A549 (cell line): ENCODE measurements at regions not wholly inside any gene's neighbourhood (a gene's known extent, or its start where the extent isn't known, plus 50 kb on each side); places are given as distances from the start of the nearest gene placed in this dataset.

Experiments used
- ATAC-seq, 2 experiments: fragments of 200-7000 bp in 1 of 2; fragments of >200 bp in 1 of 2; cut with Nextera tagmentation in 1 of 2; cut with Tn5 transposase in 1 of 2; 3 replicates each; pipeline versions ENCODE4 v1.8.0 to v1.9.1; 2018 to 2020; ENCODE audit warnings: mild to moderate bottlenecking in 1 of 2, moderate library complexity in 1 of 2
- CTCF ChIA-PET: fragments of 300-600 bp; sonication (Branson Sonifier 250); formaldehyde crosslinking; extraction: SDS; loops from one replicate; lab custom pipeline; 2021; ENCODE audit warnings: antibody characterized with exemption, inconsistent platforms; lab: Yijun Ruan, JAX
- POLR2A ChIA-PET: fragments of 350-600 bp; formaldehyde crosslinking; extraction: SDS; loops from one replicate; lab custom pipeline; 2021; ENCODE audit warnings: antibody characterized with exemption, inconsistent platforms; lab: Yijun Ruan, JAX
- DNase-seq, 2 experiments: peaks; one replicate each; pipeline versions ENCODE4 v3.0.0 to v3.0.0-alpha.2; 2011 to 2016; ENCODE audit warnings: low read depth in 1 of 2, low spot score in 1 of 2
- FAIRE-seq: peaks from 2 replicates; lab custom pipeline; 2011; peaks lifted over from hg19 to GRCh38; lab: Jason Lieb, UNC
- H3K27ac ChIP-seq, 2 experiments: fragments of >200 bp; sonication (Bioruptor Twin); formaldehyde crosslinking; 3 replicates each; pipeline ENCODE4 v1.5.1; 2016 to 2017
- H3K4me1 ChIP-seq: fragments of >200 bp; sonication (Bioruptor Twin); formaldehyde crosslinking; 3 replicates; pipeline ENCODE4 v1.6.1; 2016
- H3K4me2 ChIP-seq: fragments of >200 bp; sonication (Bioruptor Twin); formaldehyde crosslinking; 3 replicates; pipeline ENCODE4 v1.6.1; 2016
- H3K4me3 ChIP-seq: fragments of >200 bp; sonication (Bioruptor Twin); formaldehyde crosslinking; 3 replicates; pipeline ENCODE4 v1.5.1; 2016
- H3K9me3 ChIP-seq: fragments of >200 bp; sonication (Bioruptor Twin); formaldehyde crosslinking; 3 replicates; pipeline ENCODE4 v1.6.1; 2016
- CBX2 ChIP-seq: fragments of 200-600 bp; sonication (generic); IDR thresholded peaks from 2 replicates; pipeline ENCODE4 v1.6.1; 2016; ENCODE audit warnings: low read depth, mild to moderate bottlenecking, borderline replicate concordance
- CBX8 ChIP-seq: fragments of 200-600 bp; sonication (generic); IDR thresholded peaks from 2 replicates; pipeline ENCODE4 v1.6.1; 2016
- CEBPB ChIP-seq, 2 experiments: fragments of >200 bp in 1 of 2; sonication (Bioruptor Twin) in 1 of 2; formaldehyde crosslinking in 1 of 2; IDR thresholded peaks; 2 replicates each; pipeline ENCODE4 v1.6.1; 2012 to 2016
- EHF ChIP-seq: fragments of 250-450 bp; sonication (Bioruptor Pico); IDR thresholded peaks from 2 replicates; pipeline ENCODE4 v1.5.0; 2020; ENCODE audit warnings: mild to moderate bottlenecking
- HES2 ChIP-seq: fragments of >200 bp; sonication (Bioruptor Twin); formaldehyde crosslinking; IDR thresholded peaks from 2 replicates; pipeline ENCODE4 v1.6.1; 2016
- HOXB5 ChIP-seq: fragments of 250-450 bp; sonication (Bioruptor Pico); IDR thresholded peaks from 2 replicates; pipeline ENCODE4 v1.5.0; 2020; ENCODE audit warnings: mild to moderate bottlenecking, moderate library complexity
- JUN ChIP-seq, 2 experiments: fragments of >200 bp; sonication (Bioruptor Twin); formaldehyde crosslinking; IDR thresholded peaks; 2 replicates in 1 of 2; 3 replicates in 1 of 2; pipeline ENCODE4 v1.6.1; 2016 to 2017
- JUNB ChIP-seq: fragments of >200 bp; sonication (Bioruptor Twin); formaldehyde crosslinking; IDR thresholded peaks from 2 replicates; pipeline ENCODE4 v1.6.1; 2016
- KDM1A ChIP-seq: fragments of 200-600 bp; sonication (generic); IDR thresholded peaks from 2 replicates; pipeline ENCODE4 v1.6.1; 2016; ENCODE audit warnings: low read depth, mild to moderate bottlenecking
- KDM5A ChIP-seq: fragments of 200-600 bp; sonication (generic); IDR thresholded peaks from 2 replicates; pipeline ENCODE4 v1.6.1; 2016; ENCODE audit warnings: antibody characterized with exemption, mild to moderate bottlenecking
- MAX ChIP-seq: IDR thresholded peaks from 2 replicates; pipeline ENCODE4 v1.6.1; 2012
- NFE2L2 ChIP-seq: fragments of 150-350 bp; conservative IDR thresholded peaks from 2 replicates; pipeline ENCODE4 v1.6.1; 2014; ENCODE audit warnings: low read length
- PHF8 ChIP-seq: fragments of 200-600 bp; sonication (generic); IDR thresholded peaks from 2 replicates; pipeline ENCODE4 v1.6.1; 2016; ENCODE audit warnings: low read depth, mild to moderate bottlenecking, antibody characterized with exemption, moderate library complexity, borderline replicate concordance
- POLR2A ChIP-seq: IDR thresholded peaks from 2 replicates; pipeline ENCODE4 v1.6.1; 2012; ENCODE audit warnings: mild to moderate bottlenecking, low read length
- RAD21 ChIP-seq, 2 experiments: fragments of >200 bp in 1 of 2; sonication (Bioruptor Twin) in 1 of 2; formaldehyde crosslinking in 1 of 2; IDR thresholded peaks in 1 of 2; conservative IDR thresholded peaks in 1 of 2; 2 replicates in 1 of 2; 3 replicates in 1 of 2; pipeline ENCODE4 v1.6.1; 2012 to 2018; ENCODE audit warnings: inconsistent platforms in 1 of 2
- RCOR1 ChIP-seq: fragments of 150-350 bp; IDR thresholded peaks from 2 replicates; pipeline ENCODE4 v1.6.1; 2014; ENCODE audit warnings: antibody characterized with exemption, low read length, low read depth
- RFX5 ChIP-seq: fragments of 450-650 bp; IDR thresholded peaks from 2 replicates; pipeline ENCODE4 v1.7.1; 2014; ENCODE audit warnings: antibody characterized with exemption, mild to moderate bottlenecking, moderate library complexity
- SREBF2 ChIP-seq: fragments of 450-650 bp; IDR thresholded peaks from 2 replicates; pipeline ENCODE4 v1.6.1; 2014; ENCODE audit warnings: mild to moderate bottlenecking, moderate library complexity
- TFCP2L1 ChIP-seq: fragments of 250-450 bp; sonication (Bioruptor Pico); IDR thresholded peaks from 2 replicates; pipeline ENCODE4 v1.5.0; 2021; ENCODE audit warnings: mild to moderate bottlenecking
- TP53 ChIP-seq: fragments of 250-450 bp; sonication (Bioruptor Pico); IDR thresholded peaks from 2 replicates; pipeline ENCODE4 v1.5.0; 2021; ENCODE audit warnings: mild to moderate bottlenecking, moderate library complexity
- ZNF302 ChIP-seq: fragments of 250-450 bp; sonication (Bioruptor Pico); IDR thresholded peaks from 2 replicates; pipeline ENCODE4 v1.9.0; 2021; ENCODE audit warnings: inconsistent platforms, mild to moderate bottlenecking, moderate library complexity
- WGBS: methylation state at CpG from one replicate; pipeline ENCODE4 v1.1.6; 2017; ENCODE audit errors: missing lambda C conversion rate; 5-methylcytosine and 5-hydroxymethylcytosine counted together
- TF ChIP-seq, protein P1 (sequence below): fragments of 250-450 bp; sonication (Bioruptor Pico); IDR thresholded peaks from 2 replicates; pipeline ENCODE4 v1.5.0; 2020; ENCODE audit warnings: low read depth, mild to moderate bottlenecking, moderate library complexity
- TF ChIP-seq, protein P2 (sequence below): fragments of 250-450 bp; sonication (Bioruptor Pico); IDR thresholded peaks from 2 replicates; pipeline ENCODE4 v1.5.0; 2021; ENCODE audit warnings: mild to moderate bottlenecking, moderate library complexity, borderline replicate concordance

GRCh38 chr5:106363578-106363977 lies 1307.2 kb downstream of the EFNA5 start (continued):
- TF ChIP-seq KDM5A (no peak), RCOR1 (no peak), HES2 (no peak), HOXB5 (CRISPR knock-in tag) (no peak), RFX5 (no peak), MAX (no peak), ZNF302 (no peak), EHF (CRISPR knock-in tag) (no peak), POLR2A (no peak)
- TF ChIP-seq, protein P1, sequence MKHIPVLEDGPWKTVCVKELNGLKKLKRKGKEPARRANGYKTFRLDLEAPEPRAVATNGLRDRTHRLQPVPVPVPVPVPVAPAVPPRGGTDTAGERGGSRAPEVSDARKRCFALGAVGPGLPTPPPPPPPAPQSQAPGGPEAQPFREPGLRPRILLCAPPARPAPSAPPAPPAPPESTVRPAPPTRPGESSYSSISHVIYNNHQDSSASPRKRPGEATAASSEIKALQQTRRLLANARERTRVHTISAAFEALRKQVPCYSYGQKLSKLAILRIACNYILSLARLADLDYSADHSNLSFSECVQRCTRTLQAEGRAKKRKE (CRISPR knock-in tag), result no peak
- TF ChIP-seq, all 56 proteins: peak for 0

GRCh38 chr5:106361905-106362304 lies 1308.8 kb downstream of the EFNA5 start:
- CTCF ChIA-PET, result no interaction called here
- no peak for FAIRE-seq

DNA sequence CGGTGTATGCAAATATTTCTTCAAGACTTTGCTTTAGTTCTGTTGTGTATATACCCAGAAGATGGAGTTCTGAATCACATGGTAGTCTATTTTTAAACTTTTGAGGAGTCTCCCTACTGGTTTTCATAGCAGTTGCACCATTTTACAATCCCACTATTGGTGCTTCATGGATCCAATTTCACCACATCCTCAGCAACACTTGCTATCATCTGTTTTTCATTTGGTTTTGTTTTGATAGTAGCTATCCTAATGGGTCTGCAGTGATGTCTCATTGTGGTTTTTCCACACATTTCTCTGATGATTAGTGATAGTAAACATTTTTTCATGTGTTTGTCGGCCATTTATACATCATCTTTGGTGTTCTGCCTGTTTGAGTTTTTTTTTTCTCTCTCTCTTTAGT lies 1339.3 kb downstream of the EFNA5 start:
- no peak for ATAC-seq
- Histone ChIP-seq H3K9me3 (no peaks in the 10 kb centered on the region), H3K4me3 (no peak overlapping the region), H3K27ac (no peak overlapping the region), H3K4me1 (no peaks in the 10 kb centered on the region), H3K4me2 (no peak overlapping the region)
- DNase-seq, result no peak
- WGBS, result 60% methylated on average over 2 of the region's 2 CpGs
- CTCF ChIA-PET, result interaction anchor here (0.7 kb wide), 1 partner anchor 1222 kb away, joined by 3 read pairs; no protein-coding TSS in a partner anchor
- no peak for FAIRE-seq
- no peak for TF ChIP-seq CBX8
- no peak for TF ChIP-seq JUN (IDR thresholded peaks at IDR 0.05)
- TF ChIP-seq CEBPB (IDR thresholded peaks at IDR 0.05), result no peak
- TF ChIP-seq TP53 (CRISPR knock-in tag), result no peak
- TF ChIP-seq SREBF2, result no peak
- TF ChIP-seq NFE2L2, result no peak
- TF ChIP-seq RAD21 (conservative IDR thresholded peaks at IDR 0.05 in 1 of 2, IDR thresholded peaks at IDR 0.05 in 1 of 2), result no peak
- no peak for TF ChIP-seq PHF8
- TF ChIP-seq JUNB, result no peak
- TF ChIP-seq, protein P2, sequence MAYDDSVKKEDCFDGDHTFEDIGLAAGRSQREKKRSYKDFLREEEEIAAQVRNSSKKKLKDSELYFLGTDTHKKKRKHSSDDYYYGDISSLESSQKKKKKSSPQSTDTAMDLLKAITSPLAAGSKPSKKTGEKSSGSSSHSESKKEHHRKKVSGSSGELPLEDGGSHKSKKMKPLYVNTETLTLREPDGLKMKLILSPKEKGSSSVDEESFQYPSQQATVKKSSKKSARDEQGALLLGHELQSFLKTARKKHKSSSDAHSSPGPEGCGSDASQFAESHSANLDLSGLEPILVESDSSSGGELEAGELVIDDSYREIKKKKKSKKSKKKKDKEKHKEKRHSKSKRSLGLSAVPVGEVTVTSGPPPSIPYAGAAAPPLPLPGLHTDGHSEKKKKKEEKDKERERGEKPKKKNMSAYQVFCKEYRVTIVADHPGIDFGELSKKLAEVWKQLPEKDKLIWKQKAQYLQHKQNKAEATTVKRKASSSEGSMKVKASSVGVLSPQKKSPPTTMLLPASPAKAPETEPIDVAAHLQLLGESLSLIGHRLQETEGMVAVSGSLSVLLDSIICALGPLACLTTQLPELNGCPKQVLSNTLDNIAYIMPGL (CRISPR knock-in tag), result no peak
- no peak for TF ChIP-seq KDM1A
- TF ChIP-seq TFCP2L1, result no peak
- TF ChIP-seq CBX2, result no peak
- POLR2A ChIA-PET, result no interaction called here

More at GRCh38 chr5:106361905-106362304, 1308.8 kb downstream of the EFNA5 start:
- WGBS, result 3% methylated on average over 1 of the region's 1 CpG
- DNase-seq (no peak), ATAC-seq (no peak)
- H3K4me3 ChIP-seq, result no peak overlapping the region
- no peak overlapping the region for H3K4me2 ChIP-seq
- no peaks in the 10 kb centered on the region for H3K9me3 ChIP-seq
- POLR2A ChIA-PET, result no interaction called here
- no peak overlapping the region for H3K27ac ChIP-seq
- TF ChIP-seq POLR2A, result no peak
- no peak for TF ChIP-seq MAX
- TF ChIP-seq, all 56 proteins: peak for 0
- H3K4me1 ChIP-seq, result no peaks in the 10 kb centered on the region
